Suppressor macrophage treated with lipopolysaccharide for 4 hours (primary cell): ENCODE measurements at regions not wholly inside any gene's neighbourhood (a gene's known extent, or its start where the extent isn't known, plus 50 kb on each side); places are given as distances from the start of the nearest gene placed in this dataset.
"Not testable (repeated sequence)": the region's sequence is repeated elsewhere in the genome, so short reads cannot be mapped to it uniquely, and the experiment has no call there.

Experiments
- DNase-seq: peaks from one replicate; pipeline ENCODE4 v3.0.0-alpha.2; 2020

DNA sequence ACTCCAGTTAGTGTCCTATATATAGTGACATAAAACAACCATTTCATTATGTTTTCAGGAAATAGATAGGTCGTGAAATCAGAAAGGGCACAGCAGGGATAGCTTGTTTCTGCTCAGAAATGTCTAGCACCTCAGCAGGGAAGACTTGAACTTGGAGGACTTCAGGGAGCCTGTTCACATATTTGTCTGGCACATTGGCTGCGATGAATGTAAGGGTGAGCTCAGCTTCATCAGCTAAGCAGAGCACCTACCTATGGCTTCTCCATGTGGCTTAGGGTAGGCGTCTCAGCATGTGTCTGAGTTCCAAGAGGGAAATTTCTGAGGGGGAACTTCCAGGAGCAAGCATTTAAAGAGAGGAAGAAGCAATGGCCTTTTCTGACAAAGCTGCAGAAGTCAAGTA is 126.2 kb downstream of the PCDH10 start:
- no peak for DNase-seq

DNA sequence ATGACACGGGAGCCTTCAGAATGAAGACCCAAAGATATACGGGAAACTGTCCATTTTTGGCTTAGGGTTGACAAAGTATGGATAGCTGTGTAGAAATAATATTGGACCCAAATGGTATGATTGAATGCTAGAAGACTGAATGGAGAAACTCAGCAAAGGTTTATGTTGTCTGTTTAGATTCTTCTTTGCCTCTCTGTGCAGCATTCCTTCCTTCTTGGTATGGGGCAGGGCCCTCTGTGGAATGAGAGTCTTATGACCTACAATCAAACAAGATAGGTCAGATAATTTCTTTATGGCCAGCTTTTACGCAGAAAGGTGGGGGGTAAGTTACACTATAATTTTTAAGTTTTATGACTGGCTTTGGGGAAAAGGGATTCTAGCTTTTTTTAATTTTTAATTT is 124.3 kb downstream of the PCDH10 start:
- DNase-seq = no peak

DNA sequence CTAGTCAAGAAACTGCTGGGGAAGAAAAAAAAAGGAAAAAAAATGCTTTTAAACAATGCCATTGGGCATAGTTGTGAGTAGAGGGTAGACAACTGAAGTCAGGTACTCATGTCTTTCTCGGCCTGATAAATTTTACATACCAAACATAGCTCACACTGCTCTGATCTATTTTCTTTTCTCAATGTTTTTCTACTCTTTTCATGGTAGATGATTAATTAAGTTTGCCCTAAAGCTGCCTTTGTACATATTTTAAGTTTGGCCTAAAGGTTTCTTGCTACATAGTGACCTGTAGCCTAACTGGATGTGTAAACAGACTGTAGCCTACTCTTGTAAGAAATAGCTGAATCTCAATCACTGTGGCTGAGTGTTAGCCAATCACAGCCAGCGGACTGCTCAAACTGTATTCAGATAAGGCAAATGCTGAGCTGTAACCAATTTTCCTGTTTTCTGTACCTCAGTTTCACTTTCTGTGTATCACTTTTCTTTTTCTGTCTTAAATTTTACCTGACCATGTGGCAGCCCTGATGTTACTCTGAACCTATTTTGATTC is 121.0 kb downstream of the PCDH10 start:
- DNase-seq = no peak

DNA sequence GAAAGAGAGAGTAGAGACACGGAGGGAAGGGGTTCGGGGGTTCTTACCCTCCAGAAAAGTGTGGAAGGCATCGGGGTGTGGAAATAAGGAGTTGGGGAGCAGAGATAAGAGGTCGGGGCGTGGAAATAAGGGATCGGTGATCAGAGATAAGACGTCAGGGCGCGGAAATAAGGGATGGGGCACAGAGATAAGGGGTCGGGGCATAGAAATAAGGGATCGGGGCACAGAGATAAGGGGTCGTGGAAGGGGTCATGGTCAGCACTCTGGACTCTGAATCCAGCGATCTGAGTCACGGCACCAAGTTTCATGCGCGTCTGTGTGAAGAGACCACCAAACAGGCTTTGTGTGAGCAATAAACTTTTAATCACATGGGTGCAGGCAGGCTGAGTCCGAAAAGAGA is 119.1 kb downstream of the PCDH10 start:
- DNase-seq = no peak

DNA sequence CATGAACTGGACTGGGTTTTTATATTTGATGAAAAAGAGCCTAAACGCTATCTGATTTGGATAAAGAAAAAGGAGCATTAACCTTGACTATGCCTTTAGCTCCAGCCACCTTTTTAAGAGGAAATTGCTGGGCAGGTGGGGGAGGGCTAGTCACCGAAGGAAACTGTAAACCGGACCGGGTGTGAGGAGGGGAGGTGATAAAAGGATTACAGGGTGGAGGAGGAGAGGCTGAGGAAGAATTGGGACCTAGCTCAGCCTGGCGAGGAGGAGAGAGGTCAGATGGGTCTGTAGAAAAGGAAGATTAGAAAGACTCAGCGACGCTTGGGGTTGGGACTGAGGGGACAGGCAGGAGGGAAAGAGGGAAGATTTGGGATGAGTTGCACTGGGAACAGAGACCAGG is 118.4 kb downstream of the PCDH10 start:
- DNase-seq = not testable (repeated sequence)

DNA sequence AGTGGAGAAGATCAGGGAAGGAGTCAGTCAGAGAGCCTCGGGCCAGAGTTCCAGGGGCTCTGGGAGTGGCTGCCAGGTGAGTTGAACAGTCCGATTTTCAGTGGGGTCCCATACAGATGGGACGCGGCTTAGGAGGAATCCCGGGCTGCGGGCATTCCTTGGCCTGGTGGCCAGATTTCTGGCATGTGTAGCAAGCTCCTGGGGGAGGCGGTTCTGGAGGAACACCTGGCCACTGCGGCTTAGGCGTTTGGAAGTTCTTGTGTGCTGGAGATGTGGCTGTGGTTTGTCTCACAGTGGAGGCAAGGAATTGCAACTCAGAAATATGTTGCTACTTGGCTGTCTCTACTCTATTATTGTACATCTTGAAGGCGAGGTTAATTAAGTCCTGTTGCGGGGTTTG is 117.9 kb downstream of the PCDH10 start:
- not testable (repeated sequence) for DNase-seq

DNA sequence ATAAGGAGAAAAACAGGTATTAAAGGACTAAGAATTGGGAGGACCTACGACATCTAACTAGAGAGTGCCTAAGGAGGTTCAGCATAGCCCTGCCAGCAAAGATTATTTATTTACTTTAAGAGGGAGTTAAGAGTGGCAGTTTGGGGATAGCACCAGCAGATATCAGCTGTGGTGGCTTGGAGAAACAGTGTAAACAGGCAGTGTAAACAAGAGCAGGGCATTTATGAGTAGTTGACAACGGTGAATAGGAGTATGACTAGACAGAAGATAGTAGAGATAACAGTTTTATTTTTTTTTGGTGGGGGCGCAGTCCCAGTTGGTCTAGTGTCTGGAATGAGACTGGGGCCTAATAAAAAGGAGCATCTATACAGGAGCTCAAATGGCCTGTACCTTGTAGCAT is 115.2 kb downstream of the PCDH10 start:
- DNase-seq = not testable (repeated sequence)

DNA sequence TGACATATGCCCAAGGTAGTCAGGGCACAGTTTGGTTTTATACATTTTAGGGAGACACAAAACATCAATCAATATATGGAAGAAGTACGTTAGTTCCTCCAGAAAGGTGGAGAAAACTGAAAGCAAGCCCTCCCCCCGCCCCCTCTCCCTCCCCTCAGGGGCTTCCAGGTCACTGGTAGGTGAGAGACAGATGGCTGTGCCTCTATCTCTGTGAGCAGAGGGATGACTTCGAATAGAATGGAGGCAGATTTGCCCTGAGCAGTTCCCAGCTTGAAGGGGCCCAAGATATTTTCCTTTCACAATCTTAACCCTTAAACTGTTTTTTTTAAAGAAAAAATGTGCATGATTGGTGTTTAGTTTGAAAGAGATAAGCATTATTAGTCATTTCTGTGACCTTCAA is 114.0 kb downstream of the PCDH10 start:
- DNase-seq = no peak

DNA sequence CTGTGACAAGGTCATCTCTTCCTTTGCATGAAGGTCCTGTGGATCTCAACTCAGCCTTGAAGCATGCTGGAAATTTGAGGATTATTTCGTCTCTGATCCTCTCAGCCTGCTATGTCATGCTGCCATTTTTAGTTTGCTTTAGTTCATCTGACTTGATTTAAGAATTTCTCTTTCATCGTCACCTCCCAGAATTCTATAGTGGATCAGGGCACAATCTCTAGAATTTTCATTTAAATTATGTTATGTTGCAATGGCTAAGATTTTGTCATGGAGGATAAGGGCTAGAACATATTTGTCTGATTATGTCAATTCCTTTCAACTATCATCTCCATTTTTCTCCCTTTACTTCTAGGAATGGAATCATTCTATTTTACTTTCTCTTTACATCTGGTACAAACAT is 98.8 kb downstream of the PCDH10 start:
- no peak for DNase-seq

DNA sequence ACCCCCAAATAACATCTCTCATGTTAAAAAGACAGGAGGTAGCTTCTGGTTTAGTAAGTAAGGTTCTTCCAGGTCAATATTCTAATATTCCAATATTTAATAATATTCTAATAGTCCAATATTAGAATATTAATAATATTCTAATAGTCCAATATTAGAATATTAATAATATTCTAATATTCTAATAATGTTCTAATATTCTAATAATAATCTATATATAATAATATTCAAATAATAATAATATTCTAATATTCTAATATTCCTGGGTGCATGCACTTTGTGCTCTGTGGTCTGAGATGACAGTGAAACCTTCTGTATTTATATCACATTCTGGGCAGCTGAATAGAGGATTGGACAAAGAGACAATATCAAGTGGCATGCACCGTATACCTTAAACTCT is 96.1 kb downstream of the PCDH10 start:
- no peak for DNase-seq
